Kidney epithelial cell (primary cell): ENCODE measurements at regions not wholly inside any gene's neighbourhood (a gene's known extent, or its start where the extent isn't known, plus 50 kb on each side); places are given as distances from the start of the nearest gene placed in this dataset.

Experiments used
- DNase-seq: peaks from one replicate; pipeline ENCODE4 v3.0.0-alpha.2; 2010; ENCODE audit warnings: low read depth
- H3K27me3 ChIP-seq: 2 replicates; pipeline ENCODE4 v1.6.0; 2011; ENCODE audit warnings: low read length; ENCODE audit not compliant: control insufficient read depth, insufficient read depth
- H3K36me3 ChIP-seq: 2 replicates; pipeline ENCODE4 v1.5.1; 2011; ENCODE audit warnings: low read length; ENCODE audit not compliant: control insufficient read depth, insufficient read depth
- H3K4me3 ChIP-seq: 2 replicates; pipeline ENCODE4 v1.5.1; 2011; ENCODE audit warnings: low read depth, mild to moderate bottlenecking, control low read depth, low read length
- TF ChIP-seq, protein P1 (sequence below): IDR thresholded peaks from 2 replicates; pipeline ENCODE4 v1.5.1; 2011; ENCODE audit warnings: mild to moderate bottlenecking, moderate library complexity, low read length, control low read depth, inconsistent platforms; ENCODE audit not compliant: insufficient read depth, poor library complexity, severe bottlenecking

DNA sequence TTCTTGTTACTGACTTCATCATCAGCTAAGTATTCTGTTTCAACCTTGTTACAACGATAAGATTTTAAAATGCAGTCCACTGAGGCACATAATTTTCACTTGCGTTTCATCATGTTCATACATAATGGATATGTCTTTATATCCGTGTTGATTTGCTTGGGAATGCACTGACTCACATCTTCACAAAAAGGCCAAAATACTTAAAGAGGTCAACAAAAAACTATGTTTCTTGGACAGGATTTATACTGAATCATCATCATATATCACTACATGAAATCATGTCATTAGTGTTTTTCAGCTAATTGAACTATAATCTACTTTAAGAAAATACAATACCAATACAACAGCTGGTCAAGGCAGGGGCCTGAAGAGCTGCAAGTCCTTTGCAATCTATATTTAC lies 324.5 kb upstream of the KLF6 start:
- Histone ChIP-seq H3K27me3 (no peaks in the 10 kb centered on the region), H3K4me3 (no peak overlapping the region), H3K36me3 (no peaks in the 10 kb centered on the region)
- TF ChIP-seq, protein P1, sequence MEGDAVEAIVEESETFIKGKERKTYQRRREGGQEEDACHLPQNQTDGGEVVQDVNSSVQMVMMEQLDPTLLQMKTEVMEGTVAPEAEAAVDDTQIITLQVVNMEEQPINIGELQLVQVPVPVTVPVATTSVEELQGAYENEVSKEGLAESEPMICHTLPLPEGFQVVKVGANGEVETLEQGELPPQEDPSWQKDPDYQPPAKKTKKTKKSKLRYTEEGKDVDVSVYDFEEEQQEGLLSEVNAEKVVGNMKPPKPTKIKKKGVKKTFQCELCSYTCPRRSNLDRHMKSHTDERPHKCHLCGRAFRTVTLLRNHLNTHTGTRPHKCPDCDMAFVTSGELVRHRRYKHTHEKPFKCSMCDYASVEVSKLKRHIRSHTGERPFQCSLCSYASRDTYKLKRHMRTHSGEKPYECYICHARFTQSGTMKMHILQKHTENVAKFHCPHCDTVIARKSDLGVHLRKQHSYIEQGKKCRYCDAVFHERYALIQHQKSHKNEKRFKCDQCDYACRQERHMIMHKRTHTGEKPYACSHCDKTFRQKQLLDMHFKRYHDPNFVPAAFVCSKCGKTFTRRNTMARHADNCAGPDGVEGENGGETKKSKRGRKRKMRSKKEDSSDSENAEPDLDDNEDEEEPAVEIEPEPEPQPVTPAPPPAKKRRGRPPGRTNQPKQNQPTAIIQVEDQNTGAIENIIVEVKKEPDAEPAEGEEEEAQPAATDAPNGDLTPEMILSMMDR, result no peak
- no peak for DNase-seq

DNA sequence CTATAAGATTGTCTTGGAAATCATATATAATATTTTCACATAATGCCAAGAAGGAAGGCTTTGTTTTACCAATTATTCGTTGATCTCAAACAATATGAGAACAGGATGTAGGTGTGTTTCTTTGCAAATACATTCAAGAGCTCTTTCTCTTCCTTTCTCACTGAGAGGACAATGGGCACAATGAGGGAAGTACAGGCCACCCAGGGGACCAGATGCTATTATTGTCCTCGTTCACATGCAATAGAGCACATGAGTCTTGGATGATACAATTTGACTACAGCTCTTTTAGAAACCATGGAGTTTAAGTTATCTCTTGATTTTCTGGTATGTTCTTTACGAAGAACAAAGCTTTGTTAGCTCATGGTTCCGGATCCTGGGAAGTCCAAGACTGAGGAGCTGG lies 323.7 kb upstream of the KLF6 start:
- no peak for DNase-seq
- Histone ChIP-seq H3K36me3 (no peaks in the 10 kb centered on the region), H3K4me3 (no peak overlapping the region), H3K27me3 (no peaks in the 10 kb centered on the region)
- TF ChIP-seq, protein P1, result no peak

DNA sequence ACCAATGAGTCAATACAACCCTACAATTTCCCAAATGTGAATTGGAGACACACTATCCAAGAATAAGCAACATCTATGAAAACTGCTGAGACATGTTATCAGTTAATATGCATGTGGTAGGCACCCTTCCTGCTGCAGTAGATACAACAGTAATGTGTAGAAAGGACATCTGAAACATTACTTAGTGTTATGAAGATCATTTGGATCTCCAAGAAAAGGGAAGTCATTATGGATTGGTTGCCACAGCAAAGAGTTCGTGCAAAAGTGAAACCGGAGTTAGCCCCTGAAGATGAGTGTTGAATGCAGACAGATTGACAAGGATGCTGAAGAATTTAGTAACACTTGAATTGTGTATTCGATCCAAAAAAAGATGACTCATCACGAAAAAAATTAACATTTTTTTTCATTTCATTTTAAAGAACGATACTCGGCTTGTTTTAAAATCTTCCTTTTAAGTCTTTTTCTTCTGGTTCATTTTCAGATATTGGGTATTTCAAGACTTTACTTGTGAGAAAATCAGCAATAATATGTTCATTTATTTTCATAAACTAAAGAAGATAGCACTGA lies 322.4 kb upstream of the KLF6 start:
- TF ChIP-seq, protein P1, result no peak
- no peaks in the 10 kb centered on the region for H3K36me3 ChIP-seq
- DNase-seq, result no peak
- H3K4me3 ChIP-seq, result no peak overlapping the region
- H3K27me3 ChIP-seq, result no peaks in the 10 kb centered on the region

DNA sequence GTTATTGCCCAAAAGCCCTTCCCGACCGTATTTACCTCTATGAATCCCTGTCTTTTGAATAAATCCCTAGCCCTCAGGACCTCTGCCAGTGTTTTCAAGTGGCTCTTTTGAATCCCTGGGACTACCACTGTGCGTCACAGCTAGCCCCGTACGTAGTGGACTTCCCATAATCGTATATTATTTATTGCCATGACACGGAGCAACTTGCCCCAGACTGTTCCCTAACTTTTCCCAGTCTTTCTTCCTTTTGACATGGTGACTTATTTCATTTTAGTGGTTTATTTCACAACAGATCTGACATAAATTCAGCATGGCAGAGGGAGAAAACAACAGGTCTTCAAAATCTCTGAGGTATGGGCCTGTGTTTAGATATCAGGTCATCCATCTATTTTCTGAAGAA lies 318.6 kb upstream of the KLF6 start:
- H3K36me3 ChIP-seq, result no peaks in the 10 kb centered on the region
- no peak overlapping the region for H3K4me3 ChIP-seq
- DNase-seq, result no peak
- H3K27me3 ChIP-seq, result no peaks in the 10 kb centered on the region
- TF ChIP-seq, protein P1, result no peak

DNA sequence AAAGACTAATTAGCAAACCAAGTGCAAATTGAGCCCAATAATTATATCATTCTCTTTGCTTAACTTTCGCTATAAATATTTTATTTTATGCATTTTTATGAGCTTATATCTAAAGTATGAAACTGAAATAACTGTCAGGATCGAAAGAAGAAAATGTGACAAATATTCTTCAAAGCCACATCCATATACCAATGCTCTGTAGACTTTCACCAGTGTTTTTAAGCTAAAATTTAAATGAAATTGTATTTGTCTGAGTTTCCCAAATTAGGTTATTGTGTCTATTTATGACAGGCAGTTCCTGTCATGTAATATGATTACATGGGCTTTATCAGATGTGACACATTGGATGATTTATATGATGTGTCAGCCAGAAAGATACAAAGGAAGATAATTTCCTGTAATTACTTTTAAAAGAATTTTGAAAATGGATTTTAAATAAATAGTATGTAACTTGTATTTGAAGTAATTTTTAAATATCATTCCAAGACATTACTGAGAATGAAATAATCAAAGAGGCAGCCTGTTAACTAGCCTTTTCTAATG lies 317.9 kb upstream of the KLF6 start:
- Histone ChIP-seq H3K4me3 (no peak overlapping the region), H3K36me3 (no peaks in the 10 kb centered on the region), H3K27me3 (no peaks in the 10 kb centered on the region)
- TF ChIP-seq, protein P1, result no peak
- no peak for DNase-seq
